Large intestine (tissue), 3 donors: ENCODE measurements at regions not wholly inside any gene's neighbourhood (a gene's known extent, or its start where the extent isn't known, plus 50 kb on each side); places are given as distances from the start of the nearest gene placed in this dataset.
"Not testable (repeated sequence)": the region's sequence is repeated elsewhere in the genome, so short reads cannot be mapped to it uniquely, and the experiment has no call there.

ENCODE experiments used
- DNase-seq, 2 donors: peaks; one replicate each; pipeline versions ENCODE4 v3.0.0 to v3.0.0-alpha.2; 2013
- H3K27ac ChIP-seq: one replicate; pipeline ENCODE4 v1.5.1; 2013; ENCODE audit warnings: low read length
- H3K27me3 ChIP-seq: 2 replicates; pipeline ENCODE4 v1.6.1; 2013; ENCODE audit warnings: low read length; ENCODE audit not compliant: control insufficient read depth, insufficient read depth
- H3K36me3 ChIP-seq: 2 replicates; pipeline ENCODE4 v1.6.1; 2013; ENCODE audit warnings: low read length; ENCODE audit not compliant: control insufficient read depth, insufficient read depth
- H3K4me1 ChIP-seq: one replicate; pipeline ENCODE4 v1.6.1; 2013; ENCODE audit warnings: low read length; ENCODE audit not compliant: control insufficient read depth, insufficient read depth
- H3K4me3 ChIP-seq: one replicate; pipeline ENCODE4 v1.5.1; 2013; ENCODE audit warnings: low read length
- H3K9me3 ChIP-seq: one replicate; pipeline ENCODE4 v1.6.1; 2013; ENCODE audit warnings: mild to moderate bottlenecking, low read depth, low read length, moderate library complexity; ENCODE audit not compliant: control insufficient read depth
- WGBS: methylation state at CpG from one replicate; pipeline ENCODE4 v1.1.5; 2013; ENCODE audit warnings: low lambda C conversion rate; ENCODE audit not compliant: insufficient coverage; 5-methylcytosine and 5-hydroxymethylcytosine counted together

DNA sequence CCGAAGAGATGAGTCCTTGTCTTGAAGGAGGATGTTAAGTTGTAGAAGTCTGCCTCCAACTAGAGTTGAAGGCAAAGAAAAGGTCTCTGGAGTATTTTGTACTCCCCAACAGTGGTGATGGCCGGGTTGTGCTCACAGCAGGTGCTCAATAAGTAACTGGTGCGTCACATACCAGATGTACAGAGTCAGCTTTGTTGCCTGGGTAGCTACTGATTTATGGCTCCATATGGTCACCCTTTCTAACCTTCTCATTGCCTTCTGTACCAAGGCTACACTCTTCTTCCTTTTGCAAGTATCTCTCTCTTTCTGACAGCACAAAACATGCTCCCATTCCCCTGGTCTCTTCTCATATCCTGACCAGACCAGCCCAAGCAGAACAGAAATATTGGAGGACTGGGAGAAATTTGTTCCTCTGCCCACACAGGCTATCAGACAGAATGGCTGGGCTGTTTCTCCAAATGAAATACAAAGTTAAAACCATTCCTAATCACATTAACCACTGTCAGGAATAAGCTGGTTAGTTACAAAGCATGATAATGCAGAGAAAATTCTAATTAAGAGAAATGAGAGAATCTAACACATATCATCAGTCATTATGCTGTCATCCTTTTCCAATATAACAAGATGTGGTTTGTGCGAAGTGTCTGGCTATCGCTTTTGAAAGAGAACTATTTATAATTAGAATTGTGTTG lies 150.1 kb upstream of the LRRN1 start:
- Histone ChIP-seq H3K27me3 (no peaks in the 10 kb centered on the region), H3K27ac (no peak overlapping the region), H3K4me1 (peaks cover 16% of the 10 kb centered on the region), H3K36me3 (no peaks in the 10 kb centered on the region), H3K9me3 (no peaks in the 10 kb centered on the region), H3K4me3 (no peak overlapping the region)
- DNase-seq: no peak
- WGBS: 40% methylated on average over 1 of the region's 5 CpGs

DNA sequence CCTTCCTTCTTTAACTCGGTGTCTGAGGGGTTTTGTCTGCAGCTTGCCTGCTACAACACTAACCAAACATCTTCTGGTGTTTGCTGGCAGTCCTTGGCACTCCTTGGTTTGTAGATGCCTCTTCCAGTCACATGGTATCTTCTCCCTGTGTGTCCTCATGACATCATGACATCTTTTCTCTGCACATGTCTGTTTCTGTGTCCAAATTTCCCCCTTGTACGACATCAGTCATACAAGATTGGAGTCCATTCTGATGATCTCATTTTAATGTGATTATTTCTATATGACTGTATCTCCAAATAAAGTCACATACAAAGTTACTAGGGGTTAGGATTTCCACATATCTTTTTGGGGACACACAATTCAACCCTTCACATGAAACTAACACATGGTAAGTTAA lies 152.3 kb upstream of the LRRN1 start:
- Histone ChIP-seq H3K27ac (peak overlapping the region; percentile 60), H3K36me3 (no peaks in the 10 kb centered on the region), H3K4me3 (no peak overlapping the region), H3K27me3 (no peaks in the 10 kb centered on the region), H3K4me1 (peaks cover 16% of the 10 kb centered on the region), H3K9me3 (no peaks in the 10 kb centered on the region)
- 71% methylated on average over 1 of the region's 2 CpGs for WGBS
- peak in 1 of 2 donors; percentile 51 for DNase-seq

DNA sequence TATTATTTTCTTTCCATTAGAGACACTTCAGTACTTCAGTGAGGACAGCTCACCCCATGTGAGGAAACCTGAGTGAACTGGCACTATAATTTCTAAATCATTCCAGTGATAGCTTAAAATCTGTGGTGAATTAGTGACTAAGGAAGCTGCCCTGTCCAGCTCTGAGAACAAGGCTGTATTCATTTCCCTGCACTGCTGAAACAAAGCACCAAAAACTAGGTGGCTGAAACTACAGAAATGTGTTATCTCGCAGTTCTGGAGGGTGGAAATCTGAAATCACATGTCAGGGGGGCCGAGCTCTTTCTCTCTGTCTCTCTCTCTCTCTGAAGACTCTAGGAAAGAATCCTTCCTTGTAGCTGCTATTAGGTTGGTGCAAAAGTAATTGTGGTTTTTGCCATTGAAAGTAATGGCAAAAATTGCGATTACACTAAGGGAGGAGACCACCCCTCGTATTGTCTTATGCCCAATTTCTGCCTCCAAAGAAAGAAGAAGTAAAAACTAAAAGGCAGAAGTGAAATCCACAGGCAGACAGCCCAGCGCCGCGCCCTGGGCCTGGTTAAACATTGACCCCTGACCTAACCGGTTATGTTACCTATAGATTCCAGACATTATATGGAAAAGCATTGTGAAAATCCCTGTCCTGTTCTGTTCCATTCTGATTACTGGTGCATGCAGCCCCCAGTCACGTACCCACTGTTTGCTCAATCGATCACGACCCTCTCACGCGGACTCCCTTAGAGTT lies 153.0 kb upstream of the LRRN1 start:
- not testable (repeated sequence) for H3K4me3 ChIP-seq, H3K27me3 ChIP-seq, H3K36me3 ChIP-seq, H3K9me3 ChIP-seq
- no CpG with 5 or more reads among the region's 13 CpGs for WGBS
- peak; percentile 48 to 79 for DNase-seq
- H3K27ac ChIP-seq: peak overlapping the region; percentile 60
- peaks cover 16% of the 10 kb centered on the region for H3K4me1 ChIP-seq

DNA sequence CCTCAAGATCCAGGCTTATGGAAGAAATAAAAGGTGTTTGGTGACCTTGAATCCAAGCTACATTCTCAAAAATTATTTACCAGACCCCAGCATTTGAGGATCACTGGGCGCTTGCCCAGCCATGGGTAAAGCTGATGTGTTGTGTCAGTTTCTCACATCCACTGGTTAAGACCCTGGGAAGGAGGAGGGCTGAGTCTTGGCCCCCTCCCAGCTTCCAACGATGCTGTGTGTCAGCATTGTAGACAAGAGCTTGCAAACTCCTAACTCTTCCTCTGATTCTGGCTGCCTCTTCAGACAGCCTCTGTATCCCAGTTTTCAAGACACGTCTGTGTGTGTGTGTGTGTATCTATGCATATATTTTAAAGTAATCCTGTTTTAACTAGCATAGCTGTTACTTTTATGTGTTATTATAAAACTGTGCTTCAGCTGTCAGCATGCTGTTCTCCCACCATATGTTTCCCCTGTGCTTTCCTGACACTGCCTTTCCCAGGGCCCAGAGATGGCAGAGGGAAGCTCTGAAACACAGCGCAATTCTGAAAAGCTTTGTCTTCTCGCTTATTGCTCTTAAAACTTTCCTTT lies 157.3 kb upstream of the LRRN1 start:
- Histone ChIP-seq H3K4me1 (peaks cover 16% of the 10 kb centered on the region), H3K27me3 (no peaks in the 10 kb centered on the region), H3K9me3 (no peaks in the 10 kb centered on the region), H3K4me3 (no peak overlapping the region), H3K27ac (no peak overlapping the region), H3K36me3 (no peaks in the 10 kb centered on the region)
- no peak for DNase-seq
- no CpG with 5 or more reads among the region's 5 CpGs for WGBS

DNA sequence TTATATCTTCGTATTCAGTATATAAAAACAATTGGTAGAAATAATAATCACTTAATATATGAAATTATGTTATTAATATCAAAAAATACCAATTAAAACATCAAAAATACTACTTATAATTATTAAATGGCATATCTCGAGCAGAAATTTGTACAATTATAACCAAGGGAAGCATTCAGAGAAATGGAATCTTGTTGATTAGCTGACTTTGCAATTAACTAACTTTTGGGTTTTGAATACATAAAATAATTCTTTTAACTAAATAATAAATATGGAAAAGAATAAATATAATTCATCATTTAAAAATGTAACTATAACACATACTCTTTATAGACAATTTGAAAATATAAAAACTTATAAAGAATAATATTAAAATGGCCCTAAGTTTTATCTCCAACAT lies 160.2 kb upstream of the LRRN1 start:
- WGBS: 94% methylated on average over 2 of the region's 2 CpGs
- Histone ChIP-seq H3K9me3 (no peaks in the 10 kb centered on the region), H3K36me3 (no peaks in the 10 kb centered on the region), H3K27me3 (no peaks in the 10 kb centered on the region), H3K4me1 (no peaks in the 10 kb centered on the region), H3K4me3 (no peak overlapping the region), H3K27ac (no peak overlapping the region)
- DNase-seq: no peak

GRCh38 chr3:3636815-3637214 lies 162.4 kb upstream of the LRRN1 start:
- Histone ChIP-seq H3K4me3 (no peak overlapping the region), H3K27ac (no peak overlapping the region), H3K27me3 (no peaks in the 10 kb centered on the region), H3K9me3 (no peaks in the 10 kb centered on the region), H3K36me3 (no peaks in the 10 kb centered on the region), H3K4me1 (no peaks in the 10 kb centered on the region)
- DNase-seq: no peak
- no CpG with 5 or more reads among the region's 2 CpGs for WGBS

- Histone ChIP-seq H3K27ac (no peak overlapping the region), H3K4me1 (no peaks in the 10 kb centered on the region), H3K4me3 (no peak overlapping the region), H3K36me3 (no peaks in the 10 kb centered on the region), H3K27me3 (no peaks in the 10 kb centered on the region), H3K9me3 (no peaks in the 10 kb centered on the region)
- DNase-seq: no peak
- WGBS: 100% methylated on average over 1 of the region's 1 CpG
These were observed 164.1 kb upstream of the LRRN1 start for GRCh38 chr3:3635109-3635508.

GRCh38 chr3:3634326-3634725 lies 164.9 kb upstream of the LRRN1 start:
- H3K4me1 ChIP-seq: no peaks in the 10 kb centered on the region
- H3K4me3 ChIP-seq: no peak overlapping the region
- no peak overlapping the region for H3K27ac ChIP-seq
- H3K9me3 ChIP-seq: no peaks in the 10 kb centered on the region
- WGBS: 93% methylated on average over 5 of the region's 6 CpGs
- no peak for DNase-seq
- H3K27me3 ChIP-seq: no peaks in the 10 kb centered on the region
- no peaks in the 10 kb centered on the region for H3K36me3 ChIP-seq

DNA sequence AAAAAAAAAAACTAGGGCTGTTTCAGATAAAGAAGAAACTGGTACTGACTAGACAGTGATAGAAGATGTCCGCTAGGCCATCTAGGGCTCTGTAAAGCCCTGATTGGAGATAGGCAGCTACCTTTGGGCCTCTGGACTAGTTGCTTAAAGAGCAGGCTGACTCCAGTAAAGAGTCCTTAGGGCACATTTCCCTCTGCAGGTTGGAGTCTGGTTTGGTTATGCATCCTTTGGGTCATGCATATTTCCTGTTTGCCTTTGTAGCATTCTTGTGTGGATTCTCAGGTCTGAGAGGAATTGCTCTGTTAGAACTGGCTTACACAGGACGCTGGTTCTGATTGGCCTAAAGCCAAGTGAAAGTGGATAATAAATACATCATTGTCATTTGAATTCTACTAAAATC lies 165.5 kb upstream of the LRRN1 start:
- Histone ChIP-seq H3K27ac (no peak overlapping the region), H3K27me3 (no peaks in the 10 kb centered on the region), H3K4me3 (no peak overlapping the region), H3K9me3 (no peaks in the 10 kb centered on the region), H3K36me3 (no peaks in the 10 kb centered on the region), H3K4me1 (no peaks in the 10 kb centered on the region)
- DNase-seq: no peak
- WGBS: no CpG with 5 or more reads among the region's 2 CpGs

DNA sequence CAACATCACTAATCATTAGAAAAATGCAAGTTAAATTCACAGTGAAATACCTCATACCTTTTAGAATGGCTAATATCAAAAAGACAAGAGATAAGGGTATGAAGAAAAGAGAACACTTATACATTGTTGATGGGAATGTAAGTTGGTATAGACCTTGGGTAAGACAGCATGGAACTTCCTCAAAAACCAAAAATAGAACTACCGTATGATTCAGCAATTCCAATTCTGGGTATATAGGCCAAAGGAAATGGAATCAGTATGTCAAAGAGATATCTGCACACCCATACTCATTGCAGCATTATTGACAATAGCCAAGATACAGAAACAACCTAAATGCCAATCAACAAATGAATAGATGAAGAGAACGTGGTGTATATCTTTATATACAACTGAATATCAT lies 166.8 kb upstream of the LRRN1 start:
- Histone ChIP-seq H3K36me3 (no peaks in the 10 kb centered on the region), H3K9me3 (no peaks in the 10 kb centered on the region), H3K4me3 (no peak overlapping the region), H3K27me3 (no peaks in the 10 kb centered on the region), H3K4me1 (no peaks in the 10 kb centered on the region), H3K27ac (no peak overlapping the region)
- WGBS: 100% methylated on average over 1 of the region's 2 CpGs
- DNase-seq: no peak
